Ishikawa (cell line): ENCODE measurements at regions not wholly inside any gene's neighbourhood (a gene's known extent, or its start where the extent isn't known, plus 50 kb on each side); places are given as distances from the start of the nearest gene placed in this dataset.

Source experiments
- CEBPB ChIP-seq: IDR thresholded peaks from 2 replicates; pipeline ENCODE4 v1.6.1; 2012
- YY1 ChIP-seq: IDR thresholded peaks from 2 replicates; pipeline ENCODE4 v1.6.1; 2012; ENCODE audit warnings: low read depth

- no peak for TF ChIP-seq YY1
- TF ChIP-seq CEBPB: no peak
Measured at GRCh38 chr11:69894181-69894611, 75.0 kb upstream of the FGF3 start.
